A673 (cell line): ENCODE measurements at regions not wholly inside any gene's neighbourhood (a gene's known extent, or its start where the extent isn't known, plus 50 kb on each side); places are given as distances from the start of the nearest gene placed in this dataset.
"Not testable (repeated sequence)": the region's sequence is repeated elsewhere in the genome, so short reads cannot be mapped to it uniquely, and the experiment has no call there.

Experiments
- CTCF ChIP-seq: fragments of 300-800, 200-600 bp; sonication (generic); conservative IDR thresholded peaks from 2 replicates; pipeline ENCODE4 v1.5.1; 2017; ENCODE audit warnings: low read depth, mild to moderate bottlenecking, antibody characterized with exemption, low read length, moderate library complexity, mixed read lengths
- EZH2 ChIP-seq: fragments of 200-600 bp; sonication (generic); IDR thresholded peaks from 2 replicates; pipeline ENCODE4 v1.6.1; 2017; ENCODE audit warnings: borderline replicate concordance, low read depth, mild to moderate bottlenecking, mixed read lengths, antibody characterized with exemption, low read length; ENCODE audit not compliant: poor library complexity, severe bottlenecking

- not testable (repeated sequence) for TF ChIP-seq CTCF, EZH2
Measured at GRCh38 chr2:110391035-110391418, 81.6 kb downstream of the LIMS4 start.
